Endothelial cell of umbilical vein (primary cell): ENCODE measurements at regions not wholly inside any gene's neighbourhood (a gene's known extent, or its start where the extent isn't known, plus 50 kb on each side); places are given as distances from the start of the nearest gene placed in this dataset.

Experiments used
- EZH2 ChIP-seq: IDR thresholded peaks from 2 replicates; pipeline ENCODE4 v1.6.1; 2012; ENCODE audit warnings: borderline replicate concordance, low read depth, mild to moderate bottlenecking, moderate library complexity, low read length, inconsistent platforms; ENCODE audit not compliant: severe bottlenecking
- GATA2 ChIP-seq: IDR thresholded peaks from 2 replicates; pipeline ENCODE4 v1.7.0; 2011; ENCODE audit warnings: low read depth, mild to moderate bottlenecking, moderate library complexity, mixed read lengths, low read length; ENCODE audit not compliant: insufficient read length, insufficient read depth
- JUN ChIP-seq: IDR thresholded peaks from 2 replicates; pipeline ENCODE4 v1.6.1; 2011; ENCODE audit warnings: borderline replicate concordance, low read depth; ENCODE audit not compliant: insufficient read length, insufficient read depth
- MYC ChIP-seq: IDR thresholded peaks from one replicate; pipeline ENCODE4 v1.6.1; 2011; ENCODE audit warnings: mild to moderate bottlenecking, low read depth, low read length
- POLR2A ChIP-seq: IDR thresholded peaks from 2 replicates; pipeline ENCODE4 v1.6.1; 2012; ENCODE audit warnings: low read depth, mild to moderate bottlenecking, control low read depth, low read length
- POLR2AphosphoS5 ChIP-seq: IDR thresholded peaks from 2 replicates; pipeline ENCODE4 v1.6.1; 2012; ENCODE audit warnings: low read depth, mild to moderate bottlenecking, control low read depth, low read length, moderate library complexity; ENCODE audit not compliant: insufficient read depth
- TF ChIP-seq, protein P1 (sequence below), 2 donors: IDR thresholded peaks; 1 replicate in 1 of 2; 2 replicates in 1 of 2; pipeline ENCODE4 v1.5.1; 2011; ENCODE audit warnings: low read length in 2 of 2, mild to moderate bottlenecking in 2 of 2, moderate library complexity in 2 of 2, control low read depth in 1 of 2, inconsistent platforms in 1 of 2, low read depth in 1 of 2; ENCODE audit not compliant: insufficient read depth in 1 of 2; ENCODE audit errors: extremely low read depth in 1 of 2
- TF ChIP-seq, protein P2 (sequence below): IDR thresholded peaks from 2 replicates; pipeline ENCODE4 v1.6.1; 2011; ENCODE audit not compliant: insufficient read depth, insufficient read length

DNA sequence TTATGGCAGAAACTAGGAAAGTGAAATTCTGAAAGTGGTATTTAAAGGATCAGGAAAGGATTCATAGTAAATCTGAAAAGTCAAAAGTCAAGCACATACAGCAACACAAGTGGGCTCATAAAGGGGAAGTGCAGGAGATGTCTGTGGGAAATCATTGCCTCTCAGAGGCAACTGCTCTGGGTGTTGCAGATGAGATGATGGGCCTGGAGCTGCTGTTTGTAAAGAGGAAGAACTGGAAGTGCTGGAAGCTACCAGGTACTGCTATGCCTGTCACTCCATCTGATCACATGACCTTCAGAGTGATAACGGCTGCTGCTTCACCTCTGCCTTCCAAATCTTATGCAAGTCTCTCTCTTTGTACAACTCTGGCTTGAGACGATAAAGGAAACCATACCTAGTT is 55.9 kb downstream of the ADRB2 start:
- TF ChIP-seq JUN (no peak), GATA2 (no peak), POLR2A (no peak), MYC (no peak), EZH2 (no peak), POLR2AphosphoS5 (no peak)
- TF ChIP-seq, protein P1, sequence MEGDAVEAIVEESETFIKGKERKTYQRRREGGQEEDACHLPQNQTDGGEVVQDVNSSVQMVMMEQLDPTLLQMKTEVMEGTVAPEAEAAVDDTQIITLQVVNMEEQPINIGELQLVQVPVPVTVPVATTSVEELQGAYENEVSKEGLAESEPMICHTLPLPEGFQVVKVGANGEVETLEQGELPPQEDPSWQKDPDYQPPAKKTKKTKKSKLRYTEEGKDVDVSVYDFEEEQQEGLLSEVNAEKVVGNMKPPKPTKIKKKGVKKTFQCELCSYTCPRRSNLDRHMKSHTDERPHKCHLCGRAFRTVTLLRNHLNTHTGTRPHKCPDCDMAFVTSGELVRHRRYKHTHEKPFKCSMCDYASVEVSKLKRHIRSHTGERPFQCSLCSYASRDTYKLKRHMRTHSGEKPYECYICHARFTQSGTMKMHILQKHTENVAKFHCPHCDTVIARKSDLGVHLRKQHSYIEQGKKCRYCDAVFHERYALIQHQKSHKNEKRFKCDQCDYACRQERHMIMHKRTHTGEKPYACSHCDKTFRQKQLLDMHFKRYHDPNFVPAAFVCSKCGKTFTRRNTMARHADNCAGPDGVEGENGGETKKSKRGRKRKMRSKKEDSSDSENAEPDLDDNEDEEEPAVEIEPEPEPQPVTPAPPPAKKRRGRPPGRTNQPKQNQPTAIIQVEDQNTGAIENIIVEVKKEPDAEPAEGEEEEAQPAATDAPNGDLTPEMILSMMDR (IDR thresholded peaks at IDR 0.05; ENCODE audit: extremely low read depth in 1 of 2, insufficient read depth in 1 of 2, low read depth in 1 of 2, low read length in 2 of 2) = no peak
- TF ChIP-seq, protein P2, sequence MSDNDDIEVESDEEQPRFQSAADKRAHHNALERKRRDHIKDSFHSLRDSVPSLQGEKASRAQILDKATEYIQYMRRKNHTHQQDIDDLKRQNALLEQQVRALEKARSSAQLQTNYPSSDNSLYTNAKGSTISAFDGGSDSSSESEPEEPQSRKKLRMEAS = no peak
